Panc1 (cell line): ENCODE measurements at regions not wholly inside any gene's neighbourhood (a gene's known extent, or its start where the extent isn't known, plus 50 kb on each side); places are given as distances from the start of the nearest gene placed in this dataset.

ENCODE experiments used
- POLR2AphosphoS5 ChIP-seq: IDR thresholded peaks from 2 replicates; pipeline ENCODE4 v1.6.1; 2012; ENCODE audit warnings: mild to moderate bottlenecking, low read depth, low read length, moderate library complexity
- SIN3A ChIP-seq: IDR thresholded peaks from 2 replicates; pipeline ENCODE4 v1.6.1; 2012; ENCODE audit warnings: low read depth, mild to moderate bottlenecking, low read length, moderate library complexity, borderline replicate concordance; ENCODE audit not compliant: insufficient read depth
- TCF7L2 ChIP-seq: IDR thresholded peaks from 2 replicates; pipeline ENCODE4 v1.6.1; 2011; ENCODE audit warnings: mild to moderate bottlenecking, low read depth, low read length, inconsistent platforms
- TF ChIP-seq, protein P1 (sequence below): fragments of 450-650 bp; IDR thresholded peaks from 2 replicates; pipeline ENCODE4 v1.5.1; 2017; ENCODE audit warnings: mild to moderate bottlenecking
- TF ChIP-seq, protein P2 (sequence below), 2 experiments: IDR thresholded peaks; 2 replicates each; pipeline ENCODE4 v1.6.1; 2011 to 2012; ENCODE audit warnings: low read depth in 2 of 2, control low read depth in 1 of 2, low read length in 1 of 2, mild to moderate bottlenecking in 1 of 2, moderate library complexity in 1 of 2; ENCODE audit not compliant: insufficient read depth in 1 of 2

DNA sequence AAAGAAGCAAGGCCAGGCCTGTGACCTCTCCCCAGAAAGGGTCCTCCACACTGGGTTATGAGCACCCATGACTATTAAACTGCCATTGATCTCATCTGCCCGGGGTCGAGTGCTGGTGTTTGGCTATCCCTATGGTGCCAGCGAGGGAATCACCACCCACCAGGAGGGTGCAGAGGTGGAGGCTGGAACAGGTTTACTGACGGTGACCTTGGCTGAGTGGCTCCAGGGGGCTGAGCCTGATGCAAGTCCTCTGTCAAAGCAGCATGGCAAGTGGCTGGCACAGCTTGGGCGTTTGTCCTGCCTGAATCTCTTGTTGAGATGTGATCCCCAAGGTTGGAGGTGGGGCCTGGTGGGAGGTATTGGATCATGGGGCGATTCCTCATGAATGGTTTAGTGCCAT lies 196.4 kb upstream of the HDAC4 start:
- TF ChIP-seq, protein P1, sequence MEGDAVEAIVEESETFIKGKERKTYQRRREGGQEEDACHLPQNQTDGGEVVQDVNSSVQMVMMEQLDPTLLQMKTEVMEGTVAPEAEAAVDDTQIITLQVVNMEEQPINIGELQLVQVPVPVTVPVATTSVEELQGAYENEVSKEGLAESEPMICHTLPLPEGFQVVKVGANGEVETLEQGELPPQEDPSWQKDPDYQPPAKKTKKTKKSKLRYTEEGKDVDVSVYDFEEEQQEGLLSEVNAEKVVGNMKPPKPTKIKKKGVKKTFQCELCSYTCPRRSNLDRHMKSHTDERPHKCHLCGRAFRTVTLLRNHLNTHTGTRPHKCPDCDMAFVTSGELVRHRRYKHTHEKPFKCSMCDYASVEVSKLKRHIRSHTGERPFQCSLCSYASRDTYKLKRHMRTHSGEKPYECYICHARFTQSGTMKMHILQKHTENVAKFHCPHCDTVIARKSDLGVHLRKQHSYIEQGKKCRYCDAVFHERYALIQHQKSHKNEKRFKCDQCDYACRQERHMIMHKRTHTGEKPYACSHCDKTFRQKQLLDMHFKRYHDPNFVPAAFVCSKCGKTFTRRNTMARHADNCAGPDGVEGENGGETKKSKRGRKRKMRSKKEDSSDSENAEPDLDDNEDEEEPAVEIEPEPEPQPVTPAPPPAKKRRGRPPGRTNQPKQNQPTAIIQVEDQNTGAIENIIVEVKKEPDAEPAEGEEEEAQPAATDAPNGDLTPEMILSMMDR: no peak
- no peak for TF ChIP-seq POLR2AphosphoS5
- TF ChIP-seq SIN3A: no peak
- TF ChIP-seq TCF7L2: no peak
- TF ChIP-seq, protein P2, sequence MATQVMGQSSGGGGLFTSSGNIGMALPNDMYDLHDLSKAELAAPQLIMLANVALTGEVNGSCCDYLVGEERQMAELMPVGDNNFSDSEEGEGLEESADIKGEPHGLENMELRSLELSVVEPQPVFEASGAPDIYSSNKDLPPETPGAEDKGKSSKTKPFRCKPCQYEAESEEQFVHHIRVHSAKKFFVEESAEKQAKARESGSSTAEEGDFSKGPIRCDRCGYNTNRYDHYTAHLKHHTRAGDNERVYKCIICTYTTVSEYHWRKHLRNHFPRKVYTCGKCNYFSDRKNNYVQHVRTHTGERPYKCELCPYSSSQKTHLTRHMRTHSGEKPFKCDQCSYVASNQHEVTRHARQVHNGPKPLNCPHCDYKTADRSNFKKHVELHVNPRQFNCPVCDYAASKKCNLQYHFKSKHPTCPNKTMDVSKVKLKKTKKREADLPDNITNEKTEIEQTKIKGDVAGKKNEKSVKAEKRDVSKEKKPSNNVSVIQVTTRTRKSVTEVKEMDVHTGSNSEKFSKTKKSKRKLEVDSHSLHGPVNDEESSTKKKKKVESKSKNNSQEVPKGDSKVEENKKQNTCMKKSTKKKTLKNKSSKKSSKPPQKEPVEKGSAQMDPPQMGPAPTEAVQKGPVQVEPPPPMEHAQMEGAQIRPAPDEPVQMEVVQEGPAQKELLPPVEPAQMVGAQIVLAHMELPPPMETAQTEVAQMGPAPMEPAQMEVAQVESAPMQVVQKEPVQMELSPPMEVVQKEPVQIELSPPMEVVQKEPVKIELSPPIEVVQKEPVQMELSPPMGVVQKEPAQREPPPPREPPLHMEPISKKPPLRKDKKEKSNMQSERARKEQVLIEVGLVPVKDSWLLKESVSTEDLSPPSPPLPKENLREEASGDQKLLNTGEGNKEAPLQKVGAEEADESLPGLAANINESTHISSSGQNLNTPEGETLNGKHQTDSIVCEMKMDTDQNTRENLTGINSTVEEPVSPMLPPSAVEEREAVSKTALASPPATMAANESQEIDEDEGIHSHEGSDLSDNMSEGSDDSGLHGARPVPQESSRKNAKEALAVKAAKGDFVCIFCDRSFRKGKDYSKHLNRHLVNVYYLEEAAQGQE (IDR thresholded peaks at IDR 0.05; ENCODE audit: insufficient read depth in 1 of 2, low read depth in 2 of 2, low read length in 1 of 2): no peak
